ENCODE measurements at regions not wholly inside any gene's neighbourhood (a gene's known extent, or its start where the extent isn't known, plus 50 kb on each side); places are given as distances from the start of the nearest gene placed in this dataset.

GRCh38 chr5:173830421-173830820, 57.7 kb upstream of the CPEB4 start:
- POLR2A ChIA-PET: no interaction called here
- H3K27ac ChIP-seq (ENCODE audit: low read length): no peak overlapping the region
- no peak for TF ChIP-seq TCF7L2 (IDR thresholded peaks at IDR 0.05; ENCODE audit: low read depth, low read length)
- TF ChIP-seq, protein P1, sequence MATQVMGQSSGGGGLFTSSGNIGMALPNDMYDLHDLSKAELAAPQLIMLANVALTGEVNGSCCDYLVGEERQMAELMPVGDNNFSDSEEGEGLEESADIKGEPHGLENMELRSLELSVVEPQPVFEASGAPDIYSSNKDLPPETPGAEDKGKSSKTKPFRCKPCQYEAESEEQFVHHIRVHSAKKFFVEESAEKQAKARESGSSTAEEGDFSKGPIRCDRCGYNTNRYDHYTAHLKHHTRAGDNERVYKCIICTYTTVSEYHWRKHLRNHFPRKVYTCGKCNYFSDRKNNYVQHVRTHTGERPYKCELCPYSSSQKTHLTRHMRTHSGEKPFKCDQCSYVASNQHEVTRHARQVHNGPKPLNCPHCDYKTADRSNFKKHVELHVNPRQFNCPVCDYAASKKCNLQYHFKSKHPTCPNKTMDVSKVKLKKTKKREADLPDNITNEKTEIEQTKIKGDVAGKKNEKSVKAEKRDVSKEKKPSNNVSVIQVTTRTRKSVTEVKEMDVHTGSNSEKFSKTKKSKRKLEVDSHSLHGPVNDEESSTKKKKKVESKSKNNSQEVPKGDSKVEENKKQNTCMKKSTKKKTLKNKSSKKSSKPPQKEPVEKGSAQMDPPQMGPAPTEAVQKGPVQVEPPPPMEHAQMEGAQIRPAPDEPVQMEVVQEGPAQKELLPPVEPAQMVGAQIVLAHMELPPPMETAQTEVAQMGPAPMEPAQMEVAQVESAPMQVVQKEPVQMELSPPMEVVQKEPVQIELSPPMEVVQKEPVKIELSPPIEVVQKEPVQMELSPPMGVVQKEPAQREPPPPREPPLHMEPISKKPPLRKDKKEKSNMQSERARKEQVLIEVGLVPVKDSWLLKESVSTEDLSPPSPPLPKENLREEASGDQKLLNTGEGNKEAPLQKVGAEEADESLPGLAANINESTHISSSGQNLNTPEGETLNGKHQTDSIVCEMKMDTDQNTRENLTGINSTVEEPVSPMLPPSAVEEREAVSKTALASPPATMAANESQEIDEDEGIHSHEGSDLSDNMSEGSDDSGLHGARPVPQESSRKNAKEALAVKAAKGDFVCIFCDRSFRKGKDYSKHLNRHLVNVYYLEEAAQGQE (IDR thresholded peaks at IDR 0.05; ENCODE audit: insufficient read depth in 1 of 2, low read depth in 2 of 2, low read length in 1 of 2): no peak
- TF ChIP-seq SIN3A (IDR thresholded peaks at IDR 0.05; ENCODE audit: borderline replicate concordance, insufficient read depth, low read depth, low read length): no peak
- BruUV-seq (replicated peaks): no TSS peak
- ATAC-seq: no peak
- peaks cover 4% of the 10 kb centered on the region; the same call in 1 of the 2 replicates for H3K9me3 ChIP-seq (ENCODE audit: control insufficient read depth, insufficient read depth, low read depth, low read length)
- no peak overlapping the region for H3K4me3 ChIP-seq (ENCODE audit: low read depth in 2 of 2, low read length in 2 of 2)
- in situ Hi-C loops (cut with HindIII; ENCODE audit: low pct_unique_long_range_greater_than_20kb, low sequenced_read_pairs) (no loop called here), intact Hi-C loops (cut with micrococcal nuclease; ENCODE audit: unreplicated experiment) (no loop called here)
- H3K36me3 ChIP-seq (ENCODE audit: control insufficient read depth, insufficient read depth, low read length): no peaks in the 10 kb centered on the region
- no peaks in the 10 kb centered on the region for H3K27me3 ChIP-seq (ENCODE audit: control insufficient read depth, insufficient read depth, low read length)
- CTCF ChIA-PET: no interaction called here
- DNase-seq (ENCODE audit: low read depth, low spot score): no peak
- no peaks in the 10 kb centered on the region for H3K4me1 ChIP-seq (ENCODE audit: control insufficient read depth, insufficient read depth, low read length)

GRCh38 chr5:173831196-173831914, 56.8 kb upstream of the CPEB4 start:
- no peak for TF ChIP-seq CTCF (IDR thresholded peaks at IDR 0.05)
- TF ChIP-seq SIN3A (IDR thresholded peaks at IDR 0.05; ENCODE audit: borderline replicate concordance, insufficient read depth, low read depth, low read length): no peak
- TF ChIP-seq, protein P1 (IDR thresholded peaks at IDR 0.05; ENCODE audit: insufficient read depth in 1 of 2, low read depth in 2 of 2, low read length in 1 of 2): no peak
- no peak for TF ChIP-seq POLR2AphosphoS5 (IDR thresholded peaks at IDR 0.05; ENCODE audit: low read depth, low read length)
- TF ChIP-seq TCF7L2 (IDR thresholded peaks at IDR 0.05; ENCODE audit: low read depth, low read length): no peak
- BruUV-seq (replicated peaks): no TSS peak
- Histone ChIP-seq H3K4me3 (ENCODE audit: low read depth in 2 of 2, low read length in 2 of 2) (no peak overlapping the region), H3K27ac (ENCODE audit: low read length) (no peak overlapping the region), H3K9me3 (ENCODE audit: control insufficient read depth, insufficient read depth, low read depth, low read length) (peaks cover 4% of the 10 kb centered on the region; the same call in 1 of the 2 replicates), H3K36me3 (ENCODE audit: control insufficient read depth, insufficient read depth, low read length) (no peaks in the 10 kb centered on the region), H3K27me3 (ENCODE audit: control insufficient read depth, insufficient read depth, low read length) (no peaks in the 10 kb centered on the region), H3K4me1 (ENCODE audit: control insufficient read depth, insufficient read depth, low read length) (no peaks in the 10 kb centered on the region)
- in situ Hi-C loops (cut with HindIII; ENCODE audit: low pct_unique_long_range_greater_than_20kb, low sequenced_read_pairs): no loop called here
- DNase-seq (ENCODE audit: low read depth, low spot score) (no peak), ATAC-seq (no peak)
- intact Hi-C loops (cut with micrococcal nuclease; ENCODE audit: unreplicated experiment): no loop called here
- CTCF ChIA-PET: no interaction called here
- POLR2A ChIA-PET: no interaction called here
